ENCODE measurements at regions not wholly inside any gene's neighbourhood (a gene's known extent, or its start where the extent isn't known, plus 50 kb on each side); places are given as distances from the start of the nearest gene placed in this dataset.
A peak's percentile ranks its signal among the peaks of the same experiment; 100 is the strongest.

GRCh38 chr7:73977619-73978618, 50.1 kb upstream of the ELN start (continued):
- TF ChIP-seq TBL1XR1 (IDR thresholded peaks at IDR 0.05; ENCODE audit: borderline replicate concordance, low read length, partially characterized antibody) (peak; percentile 16), ZNF235 (CRISPR knock-in tag; IDR thresholded peaks at IDR 0.05; ENCODE audit: borderline replicate concordance) (no peak), ZNF468 (CRISPR knock-in tag; IDR thresholded peaks at IDR 0.05) (no peak), MXI1 (IDR thresholded peaks at IDR 0.05; ENCODE audit: borderline replicate concordance, low read depth, low read length) (peak; percentile 60; the same call in 2 of the 3 replicates), SKIL (CRISPR knock-in tag; IDR thresholded peaks at IDR 0.05; ENCODE audit: borderline replicate concordance) (0 out of 2 replicates have a peak, but pooled peaks have one; percentile 8), ZNF782 (CRISPR knock-in tag; IDR thresholded peaks at IDR 0.05; ENCODE audit: borderline replicate concordance) (no peak), CEBPG (CRISPR knock-in tag; IDR thresholded peaks at IDR 0.05) (no peak), MYC (CRISPR knock-in tag; IDR thresholded peaks at IDR 0.05; ENCODE audit: borderline replicate concordance) (peak; percentile 55; the same call in 1 of the 2 replicates), PPARG (CRISPR knock-in tag; conservative IDR thresholded peaks at IDR 0.05) (0 out of 2 replicates have a peak, but pooled peaks have one; percentile 23), CBFB (CRISPR knock-in tag; IDR thresholded peaks at IDR 0.05) (no peak), HBP1 (CRISPR knock-in tag; IDR thresholded peaks at IDR 0.05; ENCODE audit: low read depth) (0 out of 2 replicates have a peak, but pooled peaks have one; percentile 45), RARA (CRISPR knock-in tag; IDR thresholded peaks at IDR 0.05) (peak; percentile 88), ZMYM3 (CRISPR knock-in tag; IDR thresholded peaks at IDR 0.05) (0 out of 2 replicates have a peak, but pooled peaks have one; percentile 25), ARID5B (CRISPR knock-in tag; IDR thresholded peaks at IDR 0.05) (0 out of 2 replicates have a peak, but pooled peaks have one; percentile 13), ZBTB43 (CRISPR knock-in tag; conservative IDR thresholded peaks at IDR 0.05) (peak; percentile 49; the same call in 1 of the 2 replicates), HNF4A (CRISPR knock-in tag; IDR thresholded peaks at IDR 0.05) (peak; percentile 71), MNT (IDR thresholded peaks at IDR 0.05) (peak; percentile 52; the same call in 1 of the 2 replicates), JUN (CRISPR knock-in tag; IDR thresholded peaks at IDR 0.05) (0 out of 2 replicates have a peak, but pooled peaks have one; percentile 44)

Data from HepG2 (cell line).